Body of pancreas (tissue), 4 donors: ENCODE measurements at regions not wholly inside any gene's neighbourhood (a gene's known extent, or its start where the extent isn't known, plus 50 kb on each side); places are given as distances from the start of the nearest gene placed in this dataset.
"Not testable (repeated sequence)": the region's sequence is repeated elsewhere in the genome, so short reads cannot be mapped to it uniquely, and the experiment has no call there.

Experiments used
- ATAC-seq: fragments of 150-250 bp; one replicate; pipeline ENCODE4 v1.9.1; 2016
- DNase-seq, 4 donors: peaks; one replicate each; pipeline ENCODE4 v3.0.0-alpha.2; 2019
- H3K27ac ChIP-seq, 4 donors: fragments of 200-600 bp; sonication (generic); 1 replicate in 3 of 4; 2 replicates in 1 of 4; pipeline versions ENCODE4 v1.5.1 to v1.6.1; 2016 to 2019; ENCODE audit warnings: mild to moderate bottlenecking in 1 of 4, mixed read lengths in 1 of 4, moderate library complexity in 1 of 4
- H3K27me3 ChIP-seq, 2 donors: fragments of 200-600 bp; sonication (generic); one replicate each; pipeline ENCODE4 v1.6.0; 2016; ENCODE audit warnings: mild to moderate bottlenecking in 1 of 2
- H3K36me3 ChIP-seq, 2 donors: fragments of 200-600 bp; sonication (generic); replicated peaks in 1 of 2; 2 replicates each; pipeline ENCODE4 v1.5.1; 2016; ENCODE audit warnings: low read depth in 2 of 2; ENCODE audit not compliant: insufficient read depth in 1 of 2
- H3K4me1 ChIP-seq: fragments of 200-600 bp; sonication (generic); one replicate; pipeline ENCODE4 v1.6.0; 2016
- H3K4me3 ChIP-seq, 2 donors: fragments of 200-600 bp; sonication (generic); 1 replicate in 1 of 2; 2 replicates in 1 of 2; pipeline ENCODE4 v1.5.1; 2016 to 2019
- H3K9me3 ChIP-seq, 3 donors: fragments of 200-600 bp; sonication (generic); 1 replicate in 2 of 3; 2 replicates in 1 of 3; pipeline ENCODE4 v1.5.1; 2016
- CTCF ChIP-seq, 7 experiments: fragments of 450-650 bp in 4 of 7; fragments of 200-600 bp in 3 of 7; sonication (generic) in 3 of 7; IDR thresholded peaks; one replicate each; pipeline ENCODE4 v1.5.1; 2016 to 2019; ENCODE audit warnings: antibody characterized with exemption in 7 of 7
- POLR2A ChIP-seq, 3 donors: fragments of 450-650 bp; IDR thresholded peaks; one replicate each; pipeline ENCODE4 v1.6.1; 2016; ENCODE audit warnings: antibody characterized with exemption in 3 of 3, mild to moderate bottlenecking in 2 of 3
- WGBS, 2 donors: methylation state at CpG; one replicate each; pipeline ENCODE4 v1.1.5; 2017; 5-methylcytosine and 5-hydroxymethylcytosine counted together
- intact Hi-C: fragments of 100-400 bp; cut with DNase I; formaldehyde crosslinking; loops from one replicate; pipeline ENCODE4 v1.15.1; 2023

GRCh38 chr13:82062772-82063171 lies 1721.8 kb upstream of the SPRY2 start:
- intact Hi-C loops: no loop called here
- TF ChIP-seq CTCF (IDR thresholded peaks at IDR 0.05): no peak
- TF ChIP-seq POLR2A (IDR thresholded peaks at IDR 0.05): no peak
- Histone ChIP-seq H3K4me3 (no peak overlapping the region), H3K27ac (no peak overlapping the region), H3K36me3 (no peaks in the 10 kb centered on the region), H3K4me1 (no peaks in the 10 kb centered on the region), H3K27me3 (no peaks in the 10 kb centered on the region), H3K9me3 (no peaks in the 10 kb centered on the region)
- 56 to 66% methylated on average over 4 of the region's 4 CpGs for WGBS, 2 donors
- no peak for DNase-seq
- ATAC-seq: no peak

GRCh38 chr13:82058364-82058763 lies 1717.4 kb upstream of the SPRY2 start:
- Histone ChIP-seq H3K4me1 (no peaks in the 10 kb centered on the region), H3K4me3 (no peak overlapping the region), H3K9me3 (no peaks in the 10 kb centered on the region), H3K36me3 (no peaks in the 10 kb centered on the region), H3K27me3 (no peaks in the 10 kb centered on the region), H3K27ac (no peak overlapping the region)
- whole genome bisulfite sequencing, 2 donors: 60 to 74% methylated on average over 2 of the region's 2 CpGs
- TF ChIP-seq CTCF (IDR thresholded peaks at IDR 0.05) (no peak), POLR2A (IDR thresholded peaks at IDR 0.05) (no peak)
- DNase-seq (no peak), ATAC-seq (no peak)
- intact Hi-C loops: no loop called here

GRCh38 chr13:82045316-82045715 lies 1704.4 kb upstream of the SPRY2 start:
- H3K9me3 ChIP-seq, H3K27ac ChIP-seq, H3K4me3 ChIP-seq, intact Hi-C loops, ATAC-seq, H3K4me1 ChIP-seq, H3K36me3 ChIP-seq, H3K27me3 ChIP-seq, DNase-seq: not testable (repeated sequence)
- WGBS, 2 donors: 91 to 93% methylated on average over 21 to 23 of the region's 23 CpGs

- H3K36me3 ChIP-seq: no peaks in the 10 kb centered on the region
- H3K9me3 ChIP-seq: no peaks in the 10 kb centered on the region
- intact Hi-C loops: no loop called here
- no peak overlapping the region for H3K27ac ChIP-seq
- H3K4me1 ChIP-seq: no peaks in the 10 kb centered on the region
- H3K4me3 ChIP-seq: no peak overlapping the region
- 59 to 60% methylated on average over 1 of the region's 1 CpG for WGBS, 2 donors
- no peak for TF ChIP-seq CTCF (IDR thresholded peaks at IDR 0.05)
- no peak for TF ChIP-seq POLR2A (IDR thresholded peaks at IDR 0.05)
- no peaks in the 10 kb centered on the region for H3K27me3 ChIP-seq
- ATAC-seq (no peak), DNase-seq (no peak)
Observed at GRCh38 chr13:82036602-82037001, 1695.7 kb upstream of the SPRY2 start.

- ATAC-seq: no peak
- TF ChIP-seq POLR2A (IDR thresholded peaks at IDR 0.05): no peak
- TF ChIP-seq CTCF (IDR thresholded peaks at IDR 0.05): no peak
Observed at GRCh38 chr13:82011355-82011754, 1670.4 kb upstream of the SPRY2 start.

More at GRCh38 chr13:82011355-82011754, 1670.4 kb upstream of the SPRY2 start:
- Histone ChIP-seq H3K4me3 (no peak overlapping the region), H3K27me3 (no peaks in the 10 kb centered on the region), H3K4me1 (no peaks in the 10 kb centered on the region), H3K27ac (no peak overlapping the region), H3K9me3 (no peaks in the 10 kb centered on the region), H3K36me3 (no peaks in the 10 kb centered on the region)
- intact Hi-C loops: no loop called here
- 18 to 35% methylated on average over 1 of the region's 1 CpG for WGBS, 2 donors
- DNase-seq: no peak
